Naive thymus-derived CD4-positive, alpha-beta T cell (primary cell): ENCODE measurements at regions not wholly inside any gene's neighbourhood (a gene's known extent, or its start where the extent isn't known, plus 50 kb on each side); places are given as distances from the start of the nearest gene placed in this dataset.

Experiments
- ATAC-seq: fragments of 150-1000 bp; cut with Tn5 transposase; 2 replicates; pipeline ENCODE4 v1.10.0; 2021; ENCODE audit warnings: mild to moderate bottlenecking, moderate library complexity
- CTCF ChIA-PET: fragments of 350-600 bp; sonication (Branson Sonifier 250); formaldehyde crosslinking; loops from one replicate; lab custom pipeline; 2021; ENCODE audit warnings: antibody characterized with exemption; lab: Charles Lee
- POLR2A ChIA-PET: fragments of 350-600 bp; sonication (Branson Sonifier 250); formaldehyde crosslinking; loops from one replicate; lab custom pipeline; 2021; ENCODE audit warnings: antibody characterized with exemption, inconsistent platforms; lab: Charles Lee
- DNase-seq, 9 donors: peaks; one replicate each; pipeline versions ENCODE4 v3.0.0 to v3.0.0-alpha.2; 2020 to 2022; ENCODE audit warnings: mixed read lengths in 1 of 9
- H3K27ac ChIP-seq: one replicate; pipeline ENCODE4 v1.7.0; 2013; ENCODE audit warnings: mild to moderate bottlenecking, low read depth, low read length, moderate library complexity
- H3K27me3 ChIP-seq, 2 donors: one replicate each; pipeline ENCODE4 v1.7.0; 2013; ENCODE audit warnings: low read length in 2 of 2, mild to moderate bottlenecking in 2 of 2, moderate library complexity in 2 of 2; ENCODE audit not compliant: control insufficient read depth in 2 of 2, insufficient read depth in 2 of 2
- H3K36me3 ChIP-seq, 3 experiments: 1 replicate in 2 of 3; 2 replicates in 1 of 3; pipeline ENCODE4 v1.7.0; 2013; ENCODE audit warnings: low read length in 3 of 3, mild to moderate bottlenecking in 3 of 3, moderate library complexity in 1 of 3; ENCODE audit not compliant: insufficient read depth in 3 of 3, control insufficient read depth in 2 of 3
- H3K4me1 ChIP-seq, 2 donors: one replicate each; pipeline ENCODE4 v1.7.0; 2013; ENCODE audit warnings: low read length in 2 of 2, mild to moderate bottlenecking in 2 of 2, moderate library complexity in 1 of 2; ENCODE audit not compliant: control insufficient read depth in 2 of 2, insufficient read depth in 2 of 2
- H3K4me3 ChIP-seq: 2 replicates; pipeline ENCODE4 v1.7.0; 2013; ENCODE audit warnings: mild to moderate bottlenecking, low read length
- H3K9me3 ChIP-seq, 3 experiments: 1 replicate in 2 of 3; 2 replicates in 1 of 3; pipeline ENCODE4 v1.7.0; 2013; ENCODE audit warnings: low read length in 3 of 3; ENCODE audit not compliant: control insufficient read depth in 2 of 3
- H3K27ac Mint-ChIP-seq, 9 donors: one replicate each; pipeline ENCODE4 v1.8.0; 2020 to 2022; ENCODE audit warnings: mixed read lengths in 9 of 9, mild to moderate bottlenecking in 8 of 9, moderate library complexity in 5 of 9, inconsistent platforms in 2 of 9
- H3K27me3 Mint-ChIP-seq, 5 donors: one replicate each; pipeline ENCODE4 v1.8.0; 2021 to 2022; ENCODE audit warnings: mixed read lengths in 5 of 5, mild to moderate bottlenecking in 1 of 5
- H3K36me3 Mint-ChIP-seq, 5 donors: one replicate each; pipeline ENCODE4 v1.8.0; 2020 to 2022; ENCODE audit warnings: mixed read lengths in 5 of 5, mild to moderate bottlenecking in 3 of 5, inconsistent platforms in 1 of 5
- H3K4me1 Mint-ChIP-seq, 7 donors: one replicate each; pipeline ENCODE4 v1.8.0; 2020 to 2022; ENCODE audit warnings: mixed read lengths in 7 of 7, mild to moderate bottlenecking in 3 of 7, inconsistent platforms in 1 of 7
- H3K4me3 Mint-ChIP-seq, 10 donors: one replicate each; pipeline ENCODE4 v1.8.0; 2020 to 2022; ENCODE audit warnings: mild to moderate bottlenecking in 10 of 10, mixed read lengths in 10 of 10, moderate library complexity in 6 of 10, inconsistent platforms in 2 of 10
- H3K9me3 Mint-ChIP-seq, 11 donors: one replicate each; pipeline ENCODE4 v1.8.0; 2020 to 2022; ENCODE audit warnings: mixed read lengths in 11 of 11, mild to moderate bottlenecking in 4 of 11, inconsistent platforms in 1 of 11, moderate library complexity in 1 of 11
- intact Hi-C, 2 donors: fragments of 100-400 bp; cut with micrococcal nuclease; formaldehyde crosslinking; loops; one replicate each; pipeline ENCODE4 v1.15.1; 2023

DNA sequence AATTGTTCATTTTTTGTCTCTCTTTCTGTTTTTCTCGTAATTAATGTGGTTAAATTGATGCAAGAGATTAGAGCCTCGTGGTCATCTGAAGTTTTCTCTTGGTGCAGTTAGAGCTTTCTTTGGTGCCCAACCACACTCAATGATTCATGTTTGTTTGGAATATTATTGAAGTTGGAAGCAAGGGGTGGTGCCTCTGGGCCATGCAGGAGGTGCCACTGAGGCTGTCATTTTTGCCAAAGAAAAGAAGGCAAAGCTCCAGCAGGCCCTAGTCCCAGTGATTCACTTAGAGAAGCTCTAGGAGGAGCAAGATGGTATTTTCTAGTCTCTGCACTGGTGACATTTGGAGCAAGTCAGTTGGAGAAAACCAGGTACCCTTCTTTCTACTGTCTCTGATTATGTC is 144.5 kb upstream of the RALGAPA2 start:
- DNase-seq = no peak
- Histone ChIP-seq H3K27ac (no peak overlapping the region), H3K4me1 (no peaks in the 10 kb centered on the region), H3K9me3 (no peaks in the 10 kb centered on the region), H3K4me3 (no peak overlapping the region), H3K36me3 (no peaks in the 10 kb centered on the region), H3K27me3 (no peaks in the 10 kb centered on the region)
- Mint-ChIP-seq H3K9me3 (peaks cover 0 to 2% (median 0%) of the 10 kb centered on the region in 11 donors), H3K27ac (no peak overlapping the region), H3K4me3 (no peak overlapping the region), H3K36me3 (no peaks in the 10 kb centered on the region), H3K27me3 (peaks cover 11 to 37% (median 29%) of the 10 kb centered on the region in 5 donors), H3K4me1 (no peaks in the 10 kb centered on the region)
- intact Hi-C loops = no loop called here
- ATAC-seq = no peak
- POLR2A ChIA-PET = no interaction called here
- CTCF ChIA-PET = interaction anchor here (1.0 kb wide), 1 partner anchor 647 kb away, joined by 4 read pairs; no protein-coding TSS in a partner anchor

DNA sequence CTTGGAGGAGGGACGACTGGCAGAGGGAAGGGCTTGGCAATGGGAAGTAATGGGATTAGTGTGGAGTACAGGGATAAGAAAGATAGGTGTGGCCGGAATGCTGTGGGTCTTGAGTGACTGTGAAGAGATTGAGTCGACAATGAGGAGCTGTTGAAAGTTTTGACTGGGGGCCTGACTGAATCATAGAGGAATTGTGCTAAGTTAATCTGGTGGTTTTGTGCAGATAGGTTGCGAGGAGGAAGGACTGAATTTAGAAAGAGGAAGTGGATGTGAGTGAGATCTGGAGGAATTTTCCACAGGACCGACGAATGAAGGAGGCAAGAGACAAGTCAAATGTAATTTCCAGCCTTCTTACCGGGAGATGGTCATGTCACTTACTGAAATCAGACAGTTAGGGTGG is 143.9 kb upstream of the RALGAPA2 start:
- ChIA-PET POLR2A (no interaction called here), CTCF (interaction anchor here (1.0 kb wide), 1 partner anchor 647 kb away, joined by 4 read pairs; no protein-coding TSS in a partner anchor)
- Mint-ChIP-seq H3K27ac (no peak overlapping the region), H3K27me3 (peaks cover 11 to 37% (median 29%) of the 10 kb centered on the region in 5 donors), H3K9me3 (peaks cover 0 to 2% (median 0%) of the 10 kb centered on the region in 11 donors), H3K36me3 (no peaks in the 10 kb centered on the region), H3K4me3 (no peak overlapping the region), H3K4me1 (no peaks in the 10 kb centered on the region)
- Histone ChIP-seq H3K27ac (no peak overlapping the region), H3K27me3 (no peaks in the 10 kb centered on the region), H3K4me1 (no peaks in the 10 kb centered on the region), H3K9me3 (no peaks in the 10 kb centered on the region), H3K4me3 (no peak overlapping the region), H3K36me3 (no peaks in the 10 kb centered on the region)
- no peak for DNase-seq
- ATAC-seq = peak; percentile 26
- intact Hi-C loops = no loop called here

DNA sequence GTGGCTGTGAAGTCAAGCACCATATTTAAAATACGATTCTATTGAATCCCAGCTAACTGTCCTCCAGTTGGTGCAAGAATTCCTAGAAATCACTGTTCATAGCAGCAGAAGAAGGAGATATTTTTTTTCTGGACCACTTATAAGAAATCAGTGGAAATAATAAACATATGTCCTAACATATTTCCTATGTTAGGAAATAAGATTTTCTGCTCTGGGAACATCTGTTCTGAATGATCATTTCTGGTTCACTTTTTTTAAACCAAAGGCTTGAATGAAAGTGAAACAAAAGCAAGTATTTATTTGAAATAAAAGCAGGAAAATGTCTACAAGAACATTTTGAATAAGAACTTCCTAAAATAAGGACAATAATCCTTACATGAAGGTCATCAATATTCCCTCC is 138.9 kb upstream of the RALGAPA2 start:
- H3K27me3 Mint-ChIP-seq = peaks cover 0 to 13% (median 5%) of the 10 kb centered on the region in 5 donors
- H3K4me3 ChIP-seq = no peak overlapping the region
- no peak for DNase-seq
- H3K4me1 ChIP-seq = no peaks in the 10 kb centered on the region
- H3K9me3 Mint-ChIP-seq = peaks cover 0 to 2% (median 0%) of the 10 kb centered on the region in 11 donors
- no peak overlapping the region for H3K4me3 Mint-ChIP-seq
- no peaks in the 10 kb centered on the region for H3K4me1 Mint-ChIP-seq
- no peaks in the 10 kb centered on the region for H3K27me3 ChIP-seq
- intact Hi-C loops = no loop called here
- no peaks in the 10 kb centered on the region for H3K36me3 ChIP-seq
- H3K27ac Mint-ChIP-seq = no peak overlapping the region
- H3K27ac ChIP-seq = no peak overlapping the region
- no peak for ATAC-seq
- ChIA-PET CTCF (interaction anchor here (1.3 kb wide), 1 partner anchor 8 kb away, joined by 3 read pairs; no protein-coding TSS in a partner anchor), POLR2A (interaction anchor here (1.1 kb wide), 1 partner anchor 9 kb away, joined by 3 read pairs; no protein-coding TSS in a partner anchor)
- no peaks in the 10 kb centered on the region for H3K9me3 ChIP-seq
- H3K36me3 Mint-ChIP-seq = no peaks in the 10 kb centered on the region

DNA sequence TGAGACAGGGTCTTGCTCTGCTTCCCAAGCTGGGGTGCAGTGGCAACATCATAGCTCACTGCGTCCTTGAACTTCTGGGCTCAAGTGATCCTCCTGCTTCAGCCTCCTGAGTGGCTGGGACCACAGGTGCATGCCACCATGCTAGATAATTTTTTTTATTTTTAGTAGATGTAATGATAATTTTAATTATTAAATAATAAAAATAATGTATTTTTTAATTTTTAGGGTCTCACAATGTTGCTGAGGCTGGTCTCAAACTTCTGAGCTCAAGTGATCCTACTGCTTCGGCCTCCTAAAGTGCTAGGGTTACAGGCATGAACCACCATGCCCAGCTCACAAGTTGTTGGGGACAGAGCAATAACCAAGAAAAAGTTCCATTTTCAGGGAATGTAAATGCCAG is 138.0 kb upstream of the RALGAPA2 start:
- Mint-ChIP-seq H3K4me1 (peaks cover 0 to 1% (median 0%) of the 10 kb centered on the region in 7 donors), H3K4me3 (no peak overlapping the region), H3K27me3 (peaks cover 0 to 13% (median 5%) of the 10 kb centered on the region in 5 donors), H3K9me3 (peaks cover 0 to 2% (median 0%) of the 10 kb centered on the region in 11 donors), H3K27ac (no peak overlapping the region), H3K36me3 (no peaks in the 10 kb centered on the region)
- no peaks in the 10 kb centered on the region for H3K9me3 ChIP-seq
- H3K36me3 ChIP-seq = no peaks in the 10 kb centered on the region
- intact Hi-C loops = no loop called here
- no peak overlapping the region for H3K27ac ChIP-seq
- no peak for ATAC-seq
- ChIA-PET POLR2A (no interaction called here), CTCF (interaction anchor here (1.3 kb wide), 1 partner anchor 9 kb away, joined by 3 read pairs; no protein-coding TSS in a partner anchor)
- no peaks in the 10 kb centered on the region for H3K27me3 ChIP-seq
- no peak overlapping the region for H3K4me3 ChIP-seq
- H3K4me1 ChIP-seq = no peaks in the 10 kb centered on the region
- DNase-seq = no peak

DNA sequence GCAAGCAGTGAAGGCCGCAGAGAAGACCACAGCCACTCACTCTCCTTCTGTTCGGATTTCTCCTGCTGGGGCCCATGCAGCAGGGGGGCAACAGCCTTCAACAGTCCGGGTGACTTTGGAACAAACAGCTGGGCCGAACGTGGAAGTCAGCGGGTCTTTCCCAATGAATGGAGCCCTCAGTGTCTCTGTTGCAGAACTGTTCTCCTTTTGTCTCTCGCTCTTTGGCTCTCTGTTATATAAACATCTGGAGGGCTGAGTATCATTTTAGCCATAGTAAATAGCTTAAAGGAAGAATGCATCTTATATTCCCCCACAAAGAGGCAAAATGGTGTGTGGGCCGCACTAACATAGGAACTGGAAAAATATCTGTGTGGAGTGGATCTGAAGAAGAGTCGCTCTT is 136.7 kb upstream of the RALGAPA2 start:
- intact Hi-C loops = no loop called here
- H3K27me3 ChIP-seq = no peaks in the 10 kb centered on the region
- Mint-ChIP-seq H3K4me1 (peaks cover 0 to 1% (median 0%) of the 10 kb centered on the region in 7 donors), H3K27ac (no peak overlapping the region), H3K27me3 (peaks cover 0 to 9% (median 5%) of the 10 kb centered on the region in 5 donors), H3K4me3 (no peak overlapping the region), H3K9me3 (peaks cover 0 to 2% (median 0%) of the 10 kb centered on the region in 11 donors), H3K36me3 (no peaks in the 10 kb centered on the region)
- H3K36me3 ChIP-seq = no peaks in the 10 kb centered on the region
- DNase-seq (no peak), ATAC-seq (no peak)
- ChIA-PET POLR2A (no interaction called here), CTCF (interaction anchor here (1.4 kb wide), 1 partner anchor 11 kb away, joined by 3 read pairs; no protein-coding TSS in a partner anchor)
- no peaks in the 10 kb centered on the region for H3K9me3 ChIP-seq
- no peak overlapping the region for H3K4me3 ChIP-seq
- H3K27ac ChIP-seq = no peak overlapping the region
- no peaks in the 10 kb centered on the region for H3K4me1 ChIP-seq

DNA sequence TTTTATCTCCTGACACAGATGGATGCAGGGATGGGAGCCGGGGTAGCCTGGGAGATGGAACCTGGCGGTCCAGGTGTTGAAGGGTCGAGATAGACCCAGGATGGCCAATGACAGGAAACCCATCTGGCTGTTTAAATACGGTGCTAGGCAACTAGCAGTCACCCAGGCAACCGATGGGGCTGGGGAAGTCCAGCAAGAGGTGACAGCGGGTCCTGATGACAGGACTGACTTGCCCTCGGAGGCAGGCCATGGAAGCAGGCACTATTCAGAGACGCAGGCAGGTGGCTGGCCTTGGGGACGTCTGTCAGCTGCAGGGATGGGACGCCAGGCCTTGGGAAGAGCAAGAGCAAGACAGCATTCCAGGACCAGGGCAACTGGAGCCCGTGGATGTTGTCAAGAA is 135.4 kb upstream of the RALGAPA2 start:
- Histone ChIP-seq H3K36me3 (no peaks in the 10 kb centered on the region), H3K27ac (no peak overlapping the region), H3K4me1 (no peaks in the 10 kb centered on the region), H3K4me3 (no peak overlapping the region), H3K9me3 (no peaks in the 10 kb centered on the region), H3K27me3 (no peaks in the 10 kb centered on the region)
- Mint-ChIP-seq H3K27me3 (peaks cover 0 to 9% (median 5%) of the 10 kb centered on the region in 5 donors), H3K4me3 (no peak overlapping the region), H3K9me3 (peaks cover 0 to 2% (median 0%) of the 10 kb centered on the region in 11 donors), H3K36me3 (no peaks in the 10 kb centered on the region), H3K4me1 (peaks cover 0 to 1% (median 0%) of the 10 kb centered on the region in 7 donors), H3K27ac (no peak overlapping the region)
- intact Hi-C loops = no loop called here
- ChIA-PET POLR2A (no interaction called here), CTCF (no interaction called here)
- DNase-seq = no peak
- no peak for ATAC-seq

DNA sequence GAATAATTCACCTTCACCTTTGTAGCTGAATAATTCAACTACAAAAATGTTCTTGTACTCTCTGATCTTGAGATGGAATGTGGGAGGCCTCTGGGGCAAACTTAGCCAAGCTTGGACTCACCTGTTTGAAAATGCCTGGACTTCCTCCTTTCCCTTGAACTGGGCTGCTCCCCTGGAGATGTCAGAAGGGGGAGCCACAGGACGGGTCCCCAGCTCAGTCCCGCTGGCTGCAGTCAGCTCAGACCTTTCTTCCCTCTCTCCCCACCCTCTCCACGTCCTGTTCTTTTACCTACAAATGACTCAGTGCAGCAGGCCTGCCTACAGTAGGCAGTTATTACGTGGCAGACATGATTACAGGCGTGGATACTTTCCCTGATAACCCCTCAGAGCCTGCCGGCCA is 131.5 kb upstream of the RALGAPA2 start:
- Mint-ChIP-seq H3K36me3 (no peaks in the 10 kb centered on the region), H3K4me3 (no peak overlapping the region), H3K4me1 (peaks cover 0 to 1% (median 0%) of the 10 kb centered on the region in 7 donors), H3K27ac (no peak overlapping the region), H3K9me3 (no peaks in the 10 kb centered on the region), H3K27me3 (peaks cover 0 to 10% (median 6%) of the 10 kb centered on the region in 5 donors)
- Histone ChIP-seq H3K4me1 (no peaks in the 10 kb centered on the region), H3K27ac (no peak overlapping the region), H3K4me3 (no peak overlapping the region), H3K36me3 (no peaks in the 10 kb centered on the region), H3K27me3 (no peaks in the 10 kb centered on the region), H3K9me3 (no peaks in the 10 kb centered on the region)
- DNase-seq (no peak), ATAC-seq (no peak)
- intact Hi-C loops = no loop called here
- ChIA-PET CTCF (no interaction called here), POLR2A (no interaction called here)
